HG03520 (cell line): ENCODE measurements at regions not wholly inside any gene's neighbourhood (a gene's known extent, or its start where the extent isn't known, plus 50 kb on each side); places are given as distances from the start of the nearest gene placed in this dataset.

Experiments
- ATAC-seq: cut with Tn5 transposase; IDR thresholded peaks from one replicate; pipeline ENCODE4 v1.9.1; 2021; ENCODE audit warnings: mild to moderate bottlenecking, moderate library complexity; ENCODE audit not compliant: unreplicated experiment

DNA sequence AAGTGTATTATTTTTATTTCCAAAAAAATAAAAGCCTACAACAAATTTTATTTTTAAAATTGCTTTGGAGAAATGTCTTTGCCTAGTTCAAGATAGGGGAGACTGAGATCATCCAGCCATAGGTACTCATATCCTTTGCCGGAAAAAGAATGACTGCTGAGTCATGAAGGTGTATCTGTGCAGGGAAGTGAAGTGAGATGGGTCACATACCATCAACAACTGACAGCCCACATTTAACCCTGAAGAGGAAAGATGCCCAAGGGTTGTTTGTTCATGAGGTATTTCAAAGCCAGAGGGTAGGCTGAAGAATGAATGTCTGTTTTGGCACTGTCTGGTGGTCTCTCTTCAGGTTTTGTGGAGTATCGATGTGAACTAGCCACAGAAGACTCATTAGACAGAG is 106.7 kb upstream of the TTC29 start:
- no peak for ATAC-seq

DNA sequence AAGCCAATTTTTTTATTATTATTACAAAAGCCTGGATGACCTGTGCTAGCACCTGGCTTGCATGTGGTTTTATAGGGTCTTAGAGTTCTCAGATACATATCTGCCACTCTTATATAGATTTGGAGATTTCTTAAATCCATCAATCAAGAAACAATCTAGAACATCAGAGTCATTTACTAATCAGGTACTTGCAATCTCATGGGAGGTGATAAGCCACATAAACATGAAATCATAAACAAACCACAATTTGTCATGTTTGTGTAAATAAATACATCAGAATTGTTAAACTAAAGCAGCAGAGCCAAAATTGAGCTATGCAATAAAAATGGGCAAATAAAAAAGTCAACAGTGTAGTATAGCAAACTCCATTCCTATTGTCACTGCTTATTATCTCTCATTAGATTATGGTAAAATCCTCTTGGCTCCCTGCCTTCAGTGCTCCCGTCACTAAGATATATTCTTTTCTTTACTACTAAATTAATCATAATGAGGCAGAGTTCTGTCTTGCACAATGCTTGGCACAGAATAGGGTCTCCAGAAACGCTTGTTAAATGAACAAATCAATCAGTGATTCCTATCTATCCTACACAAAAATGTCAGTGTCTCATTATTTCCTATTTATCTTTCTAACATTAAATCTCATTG is 108.7 kb upstream of the TTC29 start:
- ATAC-seq = no peak

- no peak for ATAC-seq
Observed at GRCh38 chr4:147056940-147057610, 111.4 kb upstream of the TTC29 start.

GRCh38 chr4:147057611-147058190 is 112.0 kb upstream of the TTC29 start:
- no peak for ATAC-seq

DNA sequence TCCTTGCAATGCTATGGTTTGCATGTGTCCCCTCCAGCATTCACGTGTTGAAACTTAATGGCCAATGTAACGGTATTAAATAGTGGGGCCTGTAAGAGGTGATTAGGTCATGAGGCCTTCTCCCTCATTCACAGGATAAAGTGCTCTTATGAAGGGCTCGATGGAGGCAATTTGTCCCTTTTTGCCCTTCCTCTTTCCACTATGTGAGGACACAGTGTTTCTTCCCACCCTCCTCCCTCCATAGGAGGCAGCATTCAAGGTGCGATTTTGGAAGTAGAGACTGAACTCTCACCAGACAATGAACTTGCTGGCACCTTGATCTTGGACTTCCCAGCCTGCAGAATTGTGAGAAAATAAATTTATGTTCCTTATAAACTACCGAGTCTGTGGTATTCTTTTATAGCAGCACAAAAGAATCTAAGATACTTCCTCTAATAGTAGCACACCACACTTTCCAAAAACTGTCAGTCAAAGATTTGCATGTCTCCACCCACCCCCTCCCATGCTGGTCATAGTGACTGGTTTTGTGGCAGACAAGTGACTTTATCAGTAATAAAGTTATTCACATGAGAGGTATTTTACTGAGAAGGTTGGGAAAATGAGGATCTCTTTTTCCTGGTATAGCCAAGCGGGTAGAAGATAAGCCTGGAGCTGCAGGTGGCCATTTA is 113.5 kb upstream of the TTC29 start:
- no peak for ATAC-seq

DNA sequence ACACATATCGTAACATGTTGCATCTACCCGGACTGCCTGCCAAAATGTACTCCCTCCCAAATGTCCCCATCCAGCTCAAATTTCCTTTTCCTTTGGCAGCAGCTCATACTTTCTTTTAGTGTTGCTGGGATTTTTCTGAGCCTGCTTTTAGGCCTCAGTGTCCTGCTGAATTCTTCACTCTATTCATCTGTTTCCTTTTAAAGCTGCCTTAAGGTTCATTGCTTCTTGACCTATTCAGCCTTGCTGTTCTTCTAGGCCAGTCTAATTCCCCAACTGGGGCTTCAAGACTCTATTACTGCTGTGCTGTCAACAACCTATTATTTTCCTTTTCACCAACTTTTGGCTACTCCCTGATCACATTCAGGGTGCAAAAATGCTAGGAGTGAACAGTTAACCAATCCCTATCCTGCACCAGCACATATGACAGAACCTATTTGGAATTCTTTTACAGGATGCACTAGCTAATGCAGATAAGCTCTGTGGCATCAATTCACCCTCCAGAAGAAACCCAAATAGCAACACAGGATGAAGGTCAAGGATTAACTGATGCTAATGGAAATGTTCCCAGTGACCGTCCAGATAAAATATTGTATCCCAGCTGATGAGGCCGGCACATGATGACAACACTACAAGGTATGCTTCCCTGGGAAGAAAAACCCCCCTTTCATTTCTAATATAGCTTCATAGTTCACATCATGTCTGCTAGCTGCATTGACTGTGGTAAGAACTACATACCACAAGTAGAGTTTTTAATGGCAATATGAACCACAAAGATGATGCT is 114.7 kb upstream of the TTC29 start:
- no peak for ATAC-seq

DNA sequence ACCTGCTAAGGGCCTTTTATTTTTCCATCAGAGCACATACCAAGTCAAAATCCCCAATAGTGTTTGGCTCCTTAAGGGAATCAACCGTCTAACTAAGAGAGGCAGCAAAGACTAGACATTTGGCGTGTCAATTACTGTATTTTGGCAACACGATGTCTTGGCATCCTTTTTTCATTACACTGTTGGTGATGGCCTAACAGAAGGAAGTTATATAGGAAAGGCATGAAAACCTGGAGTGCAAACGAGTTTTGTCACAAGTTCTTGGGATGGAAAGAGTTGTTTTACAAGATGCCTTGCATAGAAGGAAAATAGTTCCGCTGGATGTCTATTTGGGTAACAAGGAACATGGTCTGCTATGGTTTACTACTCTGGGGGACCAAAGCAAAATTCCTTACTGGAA is 119.2 kb upstream of the TTC29 start:
- no peak for ATAC-seq

GRCh38 chr4:147068564-147068963 is 122.9 kb upstream of the TTC29 start:
- ATAC-seq = no peak

DNA sequence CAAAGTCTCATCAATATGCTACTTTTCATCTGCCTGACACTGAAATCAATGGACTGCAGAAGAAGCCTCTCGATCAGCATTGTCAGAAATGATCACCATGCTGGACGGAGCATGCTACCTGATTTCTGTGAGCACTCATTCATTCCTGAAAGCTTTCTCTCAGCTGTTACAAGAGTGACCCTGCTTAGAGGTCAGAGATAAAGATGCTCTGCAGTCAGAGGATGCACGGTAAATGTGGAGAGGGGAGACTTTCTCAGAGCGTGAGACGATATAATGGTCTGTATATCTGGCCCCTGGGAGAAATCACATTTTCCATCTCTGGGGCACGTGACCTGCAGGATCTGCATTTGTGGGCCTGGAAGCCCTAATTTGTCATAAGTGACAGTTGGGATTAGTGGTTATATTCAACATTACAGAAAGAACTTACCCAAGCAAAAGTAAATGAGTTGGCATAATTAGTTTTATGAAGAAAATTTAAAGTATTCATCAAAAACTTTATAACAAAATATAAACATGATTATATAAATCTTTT is 125.6 kb upstream of the TTC29 start:
- no peak for ATAC-seq

DNA sequence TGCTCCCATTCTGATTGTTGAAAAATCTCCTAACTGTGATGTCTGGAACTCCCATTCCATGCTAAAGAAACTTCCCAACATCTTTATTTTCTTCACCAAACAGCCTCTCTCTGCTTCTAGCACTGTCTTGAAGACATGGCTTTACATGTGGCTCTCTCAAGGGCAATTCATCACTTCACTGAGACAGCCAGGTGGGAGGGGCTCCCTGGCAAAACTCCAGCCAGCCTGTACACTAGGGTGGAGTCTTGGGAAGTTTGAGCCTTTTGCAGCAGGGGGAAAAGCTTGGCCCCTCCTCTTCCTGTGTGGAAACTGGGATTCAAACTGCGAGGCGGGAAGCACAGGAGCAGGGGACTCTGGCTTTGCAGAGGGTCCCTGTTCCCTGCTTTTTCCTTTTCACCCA is 130.5 kb upstream of the TTC29 start:
- no peak for ATAC-seq

GRCh38 chr4:147076728-147077127 is 131.1 kb upstream of the TTC29 start:
- no peak for ATAC-seq

GRCh38 chr4:147078362-147078761 is 132.7 kb upstream of the TTC29 start:
- no peak for ATAC-seq

DNA sequence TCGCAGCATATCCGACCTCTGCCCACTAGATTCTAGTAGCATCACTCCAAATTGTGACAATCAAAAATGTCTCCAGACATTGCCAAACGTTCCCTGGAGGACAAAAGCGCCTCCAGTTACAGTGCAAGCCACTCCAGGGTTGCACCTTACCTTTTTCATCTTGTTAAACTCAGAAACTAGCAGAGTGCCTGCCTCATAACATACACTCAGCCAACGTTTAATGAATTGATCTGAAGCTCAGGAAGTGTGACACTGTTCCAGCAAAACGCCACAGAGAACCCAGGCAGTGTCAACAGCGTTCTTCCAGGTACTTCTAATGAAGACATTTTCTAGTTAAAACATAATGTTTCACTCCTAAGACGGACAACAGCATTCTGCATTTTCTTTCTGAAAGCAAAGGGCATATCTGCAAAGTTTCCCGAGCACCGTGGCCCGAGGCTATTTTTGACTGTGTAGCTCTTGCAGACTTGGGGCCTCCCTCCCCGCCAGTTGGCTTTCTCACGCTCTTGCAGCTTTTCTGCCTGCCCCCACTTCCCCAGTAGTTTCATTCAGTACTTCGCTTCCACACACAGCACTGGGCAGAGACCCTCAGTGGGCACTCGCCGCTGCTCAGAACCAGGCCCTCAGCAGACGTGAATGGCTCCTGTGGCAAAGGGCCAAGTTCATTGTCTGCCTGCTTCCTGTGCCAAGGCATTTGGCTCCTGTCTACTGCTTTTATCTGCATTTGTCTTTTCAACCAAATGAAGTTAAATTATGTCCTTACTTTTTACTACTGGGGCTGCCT is 133.4 kb upstream of the TTC29 start:
- no peak for ATAC-seq

DNA sequence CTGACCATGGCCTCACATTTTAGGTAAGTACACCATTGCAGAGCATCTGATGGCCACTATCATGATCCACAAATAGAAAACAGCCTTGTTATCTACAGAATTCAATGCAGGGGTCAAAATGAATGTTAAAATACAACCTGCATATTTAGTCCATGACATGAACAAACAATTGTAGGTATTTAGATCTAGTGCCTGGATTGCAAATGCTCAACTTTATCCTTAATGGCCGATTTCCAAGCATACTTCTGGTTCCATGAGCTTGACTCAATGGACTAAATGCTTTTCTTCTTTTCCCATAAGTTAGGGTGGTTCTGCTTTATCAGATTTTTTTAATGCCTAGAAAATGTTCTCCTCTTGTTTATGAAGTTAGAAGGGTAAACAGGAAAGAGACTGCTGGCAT is 139.2 kb upstream of the TTC29 start:
- no peak for ATAC-seq

- no peak for ATAC-seq
Observed at GRCh38 chr4:147085781-147086180, 140.1 kb upstream of the TTC29 start.

DNA sequence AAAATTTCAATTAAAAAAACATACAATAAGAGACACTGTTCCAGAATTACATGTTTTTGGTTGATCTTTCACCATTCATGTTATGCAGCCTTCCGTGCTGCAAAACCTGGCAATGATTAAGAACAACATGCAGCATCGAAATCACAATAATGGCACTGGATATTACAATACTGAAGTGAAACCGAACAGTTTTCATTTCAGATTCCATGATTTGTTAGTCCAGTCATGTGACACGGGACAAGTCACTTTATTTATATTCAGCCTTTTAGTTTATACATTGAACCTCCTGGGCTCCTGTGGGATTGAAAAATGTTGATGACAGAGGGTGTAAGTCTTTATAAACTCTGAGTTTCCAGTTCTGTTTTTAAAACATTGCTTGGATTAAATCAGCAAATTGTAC is 142.5 kb upstream of the TTC29 start:
- no peak for ATAC-seq

DNA sequence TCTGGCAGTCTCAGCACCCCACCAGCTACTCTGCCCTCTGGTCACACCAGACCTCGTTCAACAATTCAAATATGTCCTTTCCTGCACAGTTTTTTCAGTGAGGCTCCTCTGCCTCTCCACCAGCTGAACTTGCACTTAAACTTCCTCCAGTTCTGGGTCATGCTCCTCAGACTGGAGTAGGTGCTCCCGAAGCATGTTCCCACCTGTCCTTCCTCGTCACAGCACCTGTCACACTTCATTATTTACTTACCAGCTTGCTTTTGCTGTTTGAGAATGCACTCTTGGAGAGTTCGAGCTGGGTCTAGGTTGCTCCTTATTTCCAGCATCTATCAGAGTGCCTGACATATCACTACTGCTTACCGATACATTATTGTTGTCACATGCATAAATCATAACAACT is 144.8 kb upstream of the TTC29 start:
- no peak for ATAC-seq

- no peak for ATAC-seq
Observed at GRCh38 chr4:147093206-147093605, 147.5 kb upstream of the TTC29 start.

GRCh38 chr4:147094238-147094637 is 148.6 kb upstream of the TTC29 start:
- ATAC-seq = no peak
